ENCODE measurements at regions not wholly inside any gene's neighbourhood (a gene's known extent, or its start where the extent isn't known, plus 50 kb on each side); places are given as distances from the start of the nearest gene placed in this dataset.
"Not testable (repeated sequence)": the region's sequence is repeated elsewhere in the genome, so short reads cannot be mapped to it uniquely, and the experiment has no call there.

DNA sequence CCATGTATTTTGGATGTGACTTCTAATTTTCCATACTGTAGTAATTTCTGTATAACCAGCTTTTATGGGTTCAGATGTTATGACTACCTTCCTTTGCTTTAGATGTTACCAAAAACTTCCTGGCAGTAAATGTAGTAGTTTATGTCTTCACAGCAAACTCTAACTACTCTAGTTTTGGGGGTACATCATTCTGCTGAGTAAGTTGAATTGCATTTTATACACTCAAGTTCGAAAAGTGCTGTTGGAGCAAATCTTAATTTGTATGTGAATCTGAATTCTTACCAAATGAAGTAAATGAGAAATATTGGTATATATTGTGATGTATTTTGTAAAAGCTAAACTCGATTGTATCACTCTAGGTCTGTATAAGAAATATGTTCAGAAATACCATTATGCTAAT lies 728.3 kb upstream of the CDH8 start:
- no peak for DNase-seq

DNA sequence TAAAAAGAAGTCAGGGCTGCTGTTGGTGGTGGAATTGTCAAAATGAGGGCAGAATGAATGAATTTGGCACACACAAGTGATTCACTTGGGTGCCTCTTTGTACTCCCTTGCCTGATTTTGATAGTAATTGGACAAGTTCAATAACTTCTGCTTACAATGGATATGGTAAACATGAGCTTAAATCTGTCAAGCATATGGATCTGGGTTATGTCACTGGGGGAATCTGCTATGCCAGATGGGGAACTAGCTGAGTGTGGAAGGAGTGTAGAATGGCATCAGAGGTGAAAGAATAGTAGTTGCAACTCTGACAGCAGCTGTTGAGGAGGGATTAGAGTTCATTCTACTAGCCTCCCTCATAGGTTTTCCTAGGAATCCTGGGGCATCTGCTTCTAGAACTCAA lies 724.2 kb upstream of the CDH8 start:
- peak; percentile 2 for DNase-seq

DNA sequence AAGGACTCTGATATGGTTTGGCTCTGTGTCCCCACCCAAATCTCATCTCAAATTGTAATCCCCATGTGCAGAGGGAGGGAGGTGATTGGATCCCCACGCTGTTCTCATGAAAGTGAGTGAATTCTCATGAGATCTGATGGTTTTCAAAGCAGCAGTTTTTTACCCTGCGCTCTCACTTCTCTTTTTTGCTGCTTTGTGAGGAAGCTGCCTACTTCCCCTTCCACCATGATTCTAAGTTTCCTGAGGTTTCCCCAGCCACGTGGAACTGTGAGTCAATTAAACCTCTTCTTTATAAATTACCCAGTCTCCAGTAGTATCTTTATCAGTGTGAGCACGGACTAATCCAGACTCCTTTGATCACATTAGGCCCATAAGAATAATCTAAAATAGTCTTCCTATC lies 719.7 kb upstream of the CDH8 start:
- no peak for DNase-seq

DNA sequence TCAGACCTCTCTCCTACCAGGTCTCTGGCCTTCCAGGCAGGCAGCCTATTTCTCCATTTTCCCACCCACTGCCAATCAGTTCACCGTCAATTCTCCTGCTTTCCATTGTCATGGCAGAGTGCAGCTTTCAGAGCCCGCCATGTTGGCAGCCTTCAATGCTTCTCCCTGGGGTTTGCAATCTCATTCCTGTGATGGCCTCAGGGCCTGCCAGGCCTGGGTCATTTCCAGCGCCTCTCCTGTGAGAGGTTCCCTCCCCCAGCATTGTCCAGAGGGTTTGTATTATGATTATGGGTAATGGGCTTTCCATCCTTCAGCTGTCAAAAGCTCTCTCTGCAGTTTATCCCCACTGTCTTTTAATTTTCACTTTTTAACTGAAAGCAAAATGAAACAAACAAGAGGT lies 716.6 kb upstream of the CDH8 start:
- DNase-seq, result no peak

DNA sequence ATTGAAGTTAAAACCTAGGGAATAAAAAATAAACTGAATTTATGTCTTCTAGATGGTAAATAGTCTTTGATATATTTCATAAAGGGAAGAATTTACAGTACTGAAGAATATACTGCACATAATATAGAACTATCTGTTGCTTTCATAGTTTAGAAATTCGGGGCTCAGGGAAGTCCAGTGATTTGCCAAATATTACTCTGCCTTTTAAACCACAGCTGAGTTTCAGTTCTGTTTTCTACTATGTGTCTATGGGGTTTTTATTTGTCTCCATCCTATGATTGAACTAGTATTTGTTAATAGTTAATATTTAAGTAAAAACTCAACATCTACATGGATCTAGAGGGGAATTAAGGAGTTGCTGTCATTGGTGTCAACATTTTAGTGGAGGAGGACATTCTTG lies 715.0 kb upstream of the CDH8 start:
- no peak for DNase-seq

DNA sequence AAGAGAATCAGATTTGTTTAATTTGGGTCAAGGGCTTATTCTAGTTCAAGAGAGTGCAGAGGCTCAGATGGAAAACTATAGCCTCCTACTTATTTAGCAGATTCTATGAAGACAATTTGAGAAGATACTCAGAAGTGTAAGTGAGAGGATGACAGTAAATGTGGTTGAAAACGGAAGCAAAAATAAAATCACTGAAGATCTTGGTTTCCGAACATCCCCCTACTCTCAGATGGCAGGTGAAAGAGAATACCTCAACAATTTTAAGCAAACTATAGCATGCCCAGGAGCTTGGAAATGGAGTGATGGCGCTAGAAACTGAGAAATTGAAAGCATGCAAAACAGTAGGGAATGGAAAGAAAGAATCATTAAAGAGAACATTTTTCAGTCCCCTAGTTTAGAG lies 705.5 kb upstream of the CDH8 start:
- DNase-seq, result no peak

DNA sequence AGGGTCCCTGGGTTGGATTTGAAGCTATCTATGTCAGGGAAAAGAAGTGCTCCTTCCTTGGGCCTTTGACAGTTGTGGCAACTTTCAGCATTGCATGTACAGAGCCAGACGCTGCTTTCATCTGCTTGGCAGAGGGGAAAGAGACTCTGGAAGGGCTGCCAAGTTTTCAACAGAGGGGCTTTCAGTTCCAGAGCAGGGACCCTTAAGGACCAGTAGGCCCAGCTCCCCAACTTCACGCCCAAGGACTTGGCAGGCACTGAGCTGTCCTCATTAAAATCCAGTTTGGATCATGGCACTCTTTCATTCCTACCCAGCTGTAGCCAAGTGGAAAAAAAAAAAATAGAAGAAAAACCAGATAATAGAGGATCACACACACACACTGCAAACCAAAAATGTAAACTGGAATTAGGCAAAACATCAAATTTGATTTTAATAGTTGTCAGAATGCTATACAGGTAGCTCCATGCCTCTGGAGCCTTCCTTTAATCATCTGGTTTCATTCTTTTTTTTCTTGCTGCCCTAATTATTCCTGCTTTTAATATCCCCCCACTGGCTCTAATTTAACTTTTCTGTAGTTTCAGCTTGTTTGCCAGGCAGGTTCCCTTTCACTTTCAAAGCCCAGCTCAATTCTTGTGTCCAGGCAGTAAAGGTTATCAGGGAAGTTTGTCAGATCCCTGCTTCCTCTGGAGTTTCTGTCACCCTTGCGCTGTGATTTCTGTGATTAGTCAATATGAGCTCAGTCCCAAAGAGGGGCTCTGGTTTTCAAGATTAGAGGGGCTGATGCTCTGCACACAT lies 702.6 kb upstream of the CDH8 start:
- no peak for DNase-seq

DNA sequence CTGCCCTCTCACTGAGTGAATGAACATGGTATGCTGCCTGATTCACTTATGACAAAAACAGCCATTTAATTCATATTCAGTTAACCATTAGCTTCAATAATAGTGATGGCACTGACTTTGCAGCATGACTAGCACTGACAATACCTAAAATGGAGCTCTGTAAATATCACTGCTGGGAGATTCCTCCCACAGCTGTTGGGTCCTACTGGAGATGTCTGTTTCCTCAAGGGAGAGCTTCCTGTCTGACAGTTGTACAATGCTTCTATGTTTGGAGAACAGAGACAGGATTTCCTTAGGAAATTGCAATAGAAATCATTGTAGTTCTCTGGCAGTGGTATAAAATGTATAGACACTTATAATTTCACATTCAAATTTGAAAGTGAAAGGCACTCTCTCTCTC lies 695.9 kb upstream of the CDH8 start:
- DNase-seq, result no peak

DNA sequence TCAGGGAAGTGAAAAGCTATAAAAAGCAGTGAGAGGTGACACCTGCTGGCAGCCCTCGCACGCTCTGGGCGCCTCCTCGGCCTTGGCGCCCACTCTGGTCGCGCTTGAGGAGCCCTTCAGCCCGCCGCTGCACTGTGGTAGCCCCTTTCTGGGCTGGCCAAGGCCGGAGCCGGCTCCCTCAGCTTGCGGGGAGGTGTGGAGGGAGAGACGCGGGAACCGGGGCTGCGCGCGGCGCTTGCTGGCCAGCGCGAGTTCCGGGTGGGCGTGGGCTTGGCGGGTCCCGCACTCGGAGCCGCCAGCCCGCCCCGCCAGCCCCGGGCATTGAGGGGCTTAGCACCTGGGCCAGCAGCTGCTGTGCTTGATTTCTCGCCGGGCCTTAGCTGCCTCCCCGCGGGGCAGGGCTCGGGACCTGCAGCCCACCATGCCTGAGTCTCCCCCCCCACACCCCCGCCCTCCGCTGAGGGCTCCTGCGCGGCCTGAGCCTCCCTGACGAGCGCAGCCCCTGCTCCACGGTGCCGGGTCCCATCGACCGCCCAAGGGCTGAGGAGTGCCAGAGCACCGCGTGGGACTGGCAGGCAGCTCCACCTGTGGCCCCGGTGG lies 688.5 kb upstream of the CDH8 start:
- not testable (repeated sequence) for DNase-seq

DNA sequence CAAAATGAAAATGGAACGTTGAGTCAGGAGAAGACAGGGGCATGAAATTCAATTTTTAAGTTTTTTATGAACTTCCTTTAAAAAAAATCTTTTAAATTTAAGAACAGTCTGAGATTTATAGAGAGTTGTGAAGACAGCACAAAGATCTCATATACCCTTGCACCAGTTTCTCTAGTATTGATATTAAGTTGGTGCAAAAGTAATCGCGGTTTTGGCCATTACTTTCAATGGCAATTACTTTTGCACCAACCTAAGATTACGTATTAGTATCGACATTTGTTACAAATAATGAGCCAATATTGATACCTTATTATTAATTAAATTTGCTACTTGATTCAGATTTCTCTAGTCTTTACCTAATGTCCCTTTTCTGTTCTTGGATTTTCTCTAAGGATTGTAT lies 684.4 kb upstream of the CDH8 start:
- DNase-seq, result no peak

DNA sequence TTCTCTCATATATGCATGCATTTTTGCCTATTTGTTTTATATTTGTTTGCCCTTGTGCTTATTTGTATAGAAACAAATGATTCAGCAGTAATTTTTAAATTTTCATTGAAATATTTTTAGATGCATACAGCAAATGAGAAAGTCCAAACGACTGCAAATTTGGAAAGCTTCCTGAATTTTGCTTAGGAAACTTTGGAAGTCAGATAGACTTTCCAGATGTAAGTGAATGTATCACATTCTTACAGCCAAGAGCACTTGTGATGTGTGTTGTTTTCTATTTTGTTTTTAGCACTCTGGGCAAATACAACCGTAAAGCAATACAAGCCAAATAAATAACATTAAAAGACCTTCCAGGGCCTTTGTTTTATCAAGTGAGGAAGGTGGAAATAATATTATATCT lies 680.8 kb upstream of the CDH8 start:
- DNase-seq, result no peak

DNA sequence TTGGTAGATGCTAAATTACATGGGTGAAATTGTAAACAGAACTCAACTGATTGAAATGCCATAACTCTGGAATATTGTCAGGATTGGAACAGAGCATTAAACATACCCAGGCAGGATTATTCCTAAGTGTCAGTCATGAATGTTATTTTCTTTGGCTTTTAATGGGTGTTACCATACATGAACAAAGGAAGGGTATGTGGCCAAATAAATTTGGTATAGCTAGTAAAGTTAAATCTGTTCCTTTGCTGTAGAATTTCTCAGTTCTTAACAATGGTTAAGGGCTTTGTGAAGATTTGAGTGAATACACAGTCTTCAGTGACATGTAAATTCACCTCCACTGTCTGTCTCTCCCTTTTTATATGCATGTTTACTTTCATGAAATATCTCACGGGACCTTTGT lies 679.5 kb upstream of the CDH8 start:
- DNase-seq, result no peak

DNA sequence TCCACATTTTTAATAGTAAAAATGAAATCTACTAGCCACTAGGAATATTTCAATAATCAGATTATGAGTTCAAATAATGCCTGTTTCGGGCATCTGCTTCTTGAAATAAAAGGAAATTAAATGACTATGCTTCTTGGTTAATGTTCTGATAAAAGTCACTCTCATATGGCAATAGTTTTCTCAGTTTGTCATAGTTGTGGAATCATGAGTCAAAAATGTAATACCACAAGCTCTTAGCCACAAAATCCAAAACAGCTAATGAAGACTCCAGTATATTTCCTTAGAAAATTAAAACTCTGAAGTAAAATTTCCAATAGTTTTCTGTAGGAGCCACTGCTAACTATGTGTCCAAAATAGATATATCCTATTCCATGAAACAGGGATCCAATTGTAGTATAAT lies 676.3 kb upstream of the CDH8 start:
- no peak for DNase-seq

DNA sequence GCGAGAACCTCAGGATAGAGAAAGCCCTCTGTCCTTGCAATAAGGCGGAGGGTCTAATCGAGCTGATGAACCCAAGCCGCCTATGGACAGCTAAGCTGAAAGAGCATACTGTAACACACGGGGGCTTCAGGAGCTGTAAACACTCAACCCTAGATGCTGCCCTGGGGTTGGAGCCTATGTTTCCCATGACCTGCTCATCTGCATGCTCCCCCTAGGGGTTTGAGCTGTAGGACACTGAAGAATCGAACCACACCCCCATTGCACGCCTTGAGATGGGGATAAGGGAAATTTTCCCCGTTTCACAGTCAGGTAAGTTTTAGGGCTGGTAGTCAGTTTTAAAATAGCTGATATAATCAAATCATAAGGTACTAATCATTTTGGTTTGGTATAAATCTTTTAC lies 675.6 kb upstream of the CDH8 start:
- DNase-seq, result no peak

DNA sequence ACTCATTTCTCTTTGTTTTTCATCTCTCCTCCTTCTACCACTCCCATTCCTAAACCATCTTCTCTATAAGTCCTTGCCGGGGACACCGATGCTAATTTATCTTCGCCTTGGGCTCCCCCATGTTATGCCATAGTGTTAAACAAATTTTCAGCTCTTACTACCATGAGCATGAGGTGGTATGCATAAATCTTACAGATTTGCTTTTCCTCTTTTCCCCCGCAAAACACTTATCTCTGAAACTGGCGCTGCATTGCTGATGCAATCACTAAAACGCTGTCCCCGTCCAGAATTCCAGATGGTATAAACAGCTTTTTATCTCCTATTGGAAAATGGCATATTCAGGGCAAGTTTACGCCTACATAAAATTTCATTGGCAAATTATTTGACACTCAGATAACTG lies 673.6 kb upstream of the CDH8 start:
- DNase-seq, result no peak

DNA sequence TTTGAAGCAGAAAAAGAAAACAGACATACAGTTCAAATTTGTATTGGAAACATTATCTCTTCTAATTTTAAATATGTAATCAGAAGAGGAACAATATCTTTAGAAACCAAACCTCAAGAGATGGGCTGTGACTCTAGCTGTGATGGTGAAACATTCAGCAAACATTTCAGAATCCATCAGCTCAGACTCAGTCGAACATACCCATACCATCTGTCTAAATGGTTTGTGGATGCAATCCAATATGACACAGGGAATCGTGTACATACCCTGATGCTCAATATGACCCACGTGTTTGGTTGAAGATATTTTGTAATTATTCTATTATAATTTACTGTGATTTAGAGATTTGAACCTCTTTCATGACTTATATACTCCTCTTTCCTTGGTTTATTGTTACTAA lies 665.2 kb upstream of the CDH8 start:
- no peak for DNase-seq

DNA sequence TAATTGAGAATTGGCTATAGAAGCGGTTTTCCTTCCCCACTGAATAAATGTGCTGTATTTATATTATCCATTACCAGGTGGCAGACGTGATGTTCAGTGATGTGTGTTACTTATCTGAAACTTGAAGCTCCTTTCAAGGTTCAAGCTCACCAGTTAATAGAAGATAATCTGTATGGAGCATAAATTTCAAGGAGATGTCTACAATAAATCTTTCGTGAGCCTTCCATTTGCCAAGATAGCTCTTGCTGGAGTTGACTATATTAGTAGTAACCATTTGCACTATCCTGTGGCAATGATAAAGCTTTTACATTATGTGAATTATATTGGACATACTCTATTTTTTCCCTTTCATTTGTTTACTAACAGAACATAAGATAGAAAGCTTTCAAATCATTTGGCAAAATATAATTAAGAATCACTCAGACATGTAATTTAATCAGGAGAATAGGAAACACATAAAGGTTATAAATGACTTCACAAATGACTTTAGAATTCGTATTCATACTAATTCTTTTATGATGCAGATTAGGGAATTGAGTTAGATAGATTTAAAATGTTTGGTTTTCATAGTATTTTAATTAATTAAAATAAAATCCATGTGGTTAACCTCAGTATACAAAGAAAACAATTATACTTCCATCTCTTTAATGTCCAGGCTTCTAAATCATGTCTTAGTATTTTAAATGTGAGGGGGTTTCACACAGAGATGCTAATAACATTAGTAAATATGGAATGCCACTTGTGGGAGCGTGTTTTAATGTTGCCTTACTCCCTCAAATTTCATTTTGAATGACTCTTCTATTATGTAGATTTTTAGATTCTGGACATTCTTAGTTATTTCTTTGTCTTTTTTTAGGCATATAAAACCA lies 664.4 kb upstream of the CDH8 start:
- no peak for DNase-seq

DNA sequence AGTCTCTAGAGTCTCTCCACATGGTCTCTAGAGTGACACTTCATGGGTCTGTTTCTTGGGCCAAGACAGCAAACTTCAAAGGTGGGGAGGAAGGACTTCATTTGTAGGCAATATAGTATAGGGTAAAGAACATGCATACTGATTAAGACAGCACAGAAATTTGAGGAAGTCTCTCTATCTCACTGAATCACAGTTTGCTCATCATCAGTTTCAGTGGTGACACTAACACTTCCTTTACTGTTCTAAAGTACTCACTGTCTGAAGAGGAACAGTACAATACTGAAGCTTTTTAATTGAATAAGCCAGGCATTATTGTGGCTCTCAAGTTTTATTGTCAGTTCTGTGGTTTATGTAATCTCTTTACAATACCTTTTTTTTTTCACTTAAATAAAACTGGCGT lies 656.4 kb upstream of the CDH8 start:
- DNase-seq, result no peak

DNA sequence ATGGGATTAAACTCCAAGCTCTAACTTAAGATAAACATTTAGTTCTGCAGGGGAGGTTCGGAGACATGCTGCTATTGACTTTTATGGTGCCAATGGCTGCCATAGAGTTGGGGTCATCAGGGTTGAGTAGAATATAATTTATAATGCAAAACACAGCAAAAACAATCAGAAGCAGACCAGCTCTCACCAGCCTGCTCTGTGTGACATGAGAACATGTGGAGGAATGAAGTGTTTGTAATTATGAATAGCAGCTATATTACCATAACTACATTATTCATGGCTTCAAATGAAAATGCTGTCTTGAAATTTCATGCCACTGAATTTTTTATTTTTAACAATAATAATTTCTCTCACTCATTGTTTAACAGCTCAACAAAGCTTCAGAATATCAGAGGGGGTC lies 645.6 kb upstream of the CDH8 start:
- no peak for DNase-seq

DNA sequence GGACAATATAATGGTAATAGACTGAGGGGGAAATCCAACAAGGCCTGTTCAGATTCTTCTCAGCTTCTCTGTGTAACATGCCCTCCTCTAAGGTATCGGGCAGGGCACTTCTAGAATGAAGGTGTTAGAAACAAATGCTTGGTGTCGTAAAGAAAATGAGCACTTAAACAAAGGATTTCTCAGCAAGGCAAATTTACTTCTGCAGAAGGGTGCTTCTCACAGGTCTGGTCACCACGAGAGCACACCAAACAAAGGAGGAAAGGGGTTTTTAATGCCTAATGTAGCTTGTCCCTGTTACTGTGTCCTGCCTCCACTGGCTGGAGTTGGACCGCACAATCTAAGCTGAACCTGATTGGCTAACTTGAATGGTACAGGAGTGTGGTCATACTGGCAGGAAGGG lies 642.6 kb upstream of the CDH8 start:
- no peak for DNase-seq

DNA sequence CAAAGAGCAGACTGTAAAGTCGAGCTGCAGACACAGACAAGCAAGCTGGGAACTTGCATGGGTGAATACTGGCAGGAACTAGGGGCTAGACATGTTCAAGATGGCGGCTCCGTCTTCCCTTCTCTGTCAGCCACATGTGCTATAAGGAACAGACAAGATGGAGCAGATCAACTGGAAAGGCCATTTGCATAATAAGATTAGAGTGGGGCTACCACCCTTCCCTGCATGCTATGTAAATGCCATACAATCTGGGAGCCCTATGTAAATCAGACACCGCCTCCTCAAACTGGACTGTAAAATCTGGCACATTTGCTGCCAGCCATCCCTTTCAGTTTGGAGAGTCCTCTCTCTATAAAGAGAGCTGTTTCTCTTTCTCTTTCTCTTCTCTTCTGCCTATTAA lies 640.1 kb upstream of the CDH8 start:
- DNase-seq, result no peak

DNA sequence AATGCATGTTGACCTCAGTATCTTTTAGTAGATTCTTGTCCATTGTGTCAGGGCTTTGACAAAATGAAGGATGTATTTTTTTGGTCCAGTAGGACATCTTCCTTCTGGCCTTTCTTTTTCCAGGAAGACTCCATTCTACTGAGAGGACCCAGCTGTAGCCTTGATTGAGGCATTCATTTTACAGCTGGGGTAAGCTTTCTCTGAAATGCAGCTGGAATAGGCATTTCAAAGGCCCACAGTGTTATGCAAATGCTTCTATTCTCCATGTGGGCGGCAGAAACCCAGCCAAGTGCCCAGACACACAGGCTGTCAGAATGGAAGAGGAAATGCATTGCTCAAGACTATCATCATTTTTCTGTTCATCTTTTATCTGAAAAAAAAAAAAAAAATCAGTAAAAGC lies 629.0 kb upstream of the CDH8 start:
- no peak for DNase-seq

DNA sequence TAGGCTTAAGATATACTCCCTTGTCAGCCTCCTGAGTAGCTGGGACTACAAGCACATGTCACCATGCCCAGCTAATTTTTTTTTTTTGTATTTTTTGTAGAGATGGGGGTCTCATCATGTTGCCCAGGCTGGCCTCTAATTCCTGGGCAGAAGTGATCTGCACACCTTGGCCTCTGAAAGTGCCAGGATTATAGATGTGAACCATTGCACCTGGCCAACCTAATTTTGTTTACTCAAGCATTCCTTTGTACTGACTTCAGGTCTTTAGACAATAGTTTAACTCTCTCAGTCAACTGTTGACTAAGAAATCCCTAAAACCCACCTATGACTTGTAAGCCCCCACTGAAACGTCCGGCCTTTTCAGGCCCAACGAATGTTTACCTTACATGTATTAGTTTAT lies 628.3 kb upstream of the CDH8 start:
- no peak for DNase-seq

DNA sequence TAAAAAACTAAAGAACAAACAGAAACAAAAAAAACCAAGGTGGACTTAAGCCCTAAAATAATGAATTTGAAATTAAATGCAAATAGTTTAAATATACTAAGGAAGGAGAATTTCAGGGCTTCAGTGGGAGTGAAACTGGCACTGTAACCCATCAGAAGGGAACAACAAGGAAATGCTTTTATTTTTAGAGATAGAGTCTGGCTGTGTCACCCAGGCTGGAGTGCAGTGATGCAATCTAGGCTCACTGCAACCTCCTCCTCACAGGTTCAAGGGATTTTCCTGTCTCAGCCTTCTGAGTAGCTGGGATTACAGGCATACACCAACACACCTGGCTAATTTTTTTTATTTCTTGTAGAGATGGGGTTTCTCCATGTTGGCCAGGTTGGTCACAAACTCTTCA lies 625.2 kb upstream of the CDH8 start:
- no peak for DNase-seq

Measured in NCI-H2171 treated with DMSO at 0.1 percent for 48 hours (cell line).